ENCODE measurements at regions not wholly inside any gene's neighbourhood (a gene's known extent, or its start where the extent isn't known, plus 50 kb on each side); places are given as distances from the start of the nearest gene placed in this dataset.
"Not testable (repeated sequence)": the region's sequence is repeated elsewhere in the genome, so short reads cannot be mapped to it uniquely, and the experiment has no call there.

GRCh38 chr6:165774903-165775601 lies 112.0 kb upstream of the PDE10A start:
- DNase-seq = no peak

- no peak for DNase-seq
These were observed 107.5 kb upstream of the PDE10A start for GRCh38 chr6:165770397-165771082.

GRCh38 chr6:165769884-165770283 lies 106.8 kb upstream of the PDE10A start:
- no peak for DNase-seq

- DNase-seq = no peak
These were observed 106.4 kb upstream of the PDE10A start for GRCh38 chr6:165769401-165769800.

GRCh38 chr6:165768961-165769360 lies 105.9 kb upstream of the PDE10A start:
- no peak for DNase-seq

- DNase-seq = no peak
These were observed 104.2 kb upstream of the PDE10A start for GRCh38 chr6:165767228-165767627.

GRCh38 chr6:165766457-165766856 lies 103.4 kb upstream of the PDE10A start:
- DNase-seq = no peak

- DNase-seq = no peak
These were observed 103.0 kb upstream of the PDE10A start for GRCh38 chr6:165766026-165766425.

GRCh38 chr6:165765256-165765655 lies 102.2 kb upstream of the PDE10A start:
- DNase-seq = not testable (repeated sequence)

- no peak for DNase-seq
These were observed 99.8 kb upstream of the PDE10A start for GRCh38 chr6:165762876-165763275.

- DNase-seq = no peak
These were observed 99.1 kb upstream of the PDE10A start for GRCh38 chr6:165762125-165762524.

GRCh38 chr6:165760803-165761185 lies 97.8 kb upstream of the PDE10A start:
- DNase-seq = no peak

- DNase-seq = no peak
These were observed 97.2 kb upstream of the PDE10A start for GRCh38 chr6:165760126-165760802.

- DNase-seq = no peak
These were observed 95.4 kb upstream of the PDE10A start for GRCh38 chr6:165758441-165758840.

GRCh38 chr6:165755583-165755982 lies 92.5 kb upstream of the PDE10A start:
- DNase-seq = no peak

- no peak for DNase-seq
These were observed 90.5 kb upstream of the PDE10A start for GRCh38 chr6:165753506-165753905.

- DNase-seq = no peak
These were observed 89.4 kb upstream of the PDE10A start for GRCh38 chr6:165752451-165752850.

- no peak for DNase-seq
These were observed 88.4 kb upstream of the PDE10A start for GRCh38 chr6:165751486-165751885.

- DNase-seq = no peak
These were observed 86.1 kb upstream of the PDE10A start for GRCh38 chr6:165749163-165749562.

- DNase-seq = no peak
These were observed 85.3 kb upstream of the PDE10A start for GRCh38 chr6:165748390-165748789.

- DNase-seq = no peak
These were observed 84.9 kb upstream of the PDE10A start for GRCh38 chr6:165747963-165748362.

GRCh38 chr6:165746331-165746730 lies 83.3 kb upstream of the PDE10A start:
- DNase-seq = no peak

GRCh38 chr6:165745492-165745891 lies 82.5 kb upstream of the PDE10A start:
- DNase-seq = no peak
